Lower leg skin (tissue), 3 donors: ENCODE measurements at regions not wholly inside any gene's neighbourhood (a gene's known extent, or its start where the extent isn't known, plus 50 kb on each side); places are given as distances from the start of the nearest gene placed in this dataset.
"Not testable (repeated sequence)": the region's sequence is repeated elsewhere in the genome, so short reads cannot be mapped to it uniquely, and the experiment has no call there.

Experiments
- POLR2A ChIP-seq, 2 donors: fragments of 450-650 bp; IDR thresholded peaks; one replicate each; pipeline ENCODE4 v1.6.1; 2016 to 2017; ENCODE audit warnings: antibody characterized with exemption in 2 of 2, mild to moderate bottlenecking in 1 of 2, moderate library complexity in 1 of 2
- TF ChIP-seq, protein P1 (sequence below), 3 donors: fragments of 450-650 bp; IDR thresholded peaks; one replicate each; pipeline ENCODE4 v1.5.1; 2016; ENCODE audit warnings: antibody characterized with exemption in 3 of 3, mild to moderate bottlenecking in 3 of 3, moderate library complexity in 2 of 3

DNA sequence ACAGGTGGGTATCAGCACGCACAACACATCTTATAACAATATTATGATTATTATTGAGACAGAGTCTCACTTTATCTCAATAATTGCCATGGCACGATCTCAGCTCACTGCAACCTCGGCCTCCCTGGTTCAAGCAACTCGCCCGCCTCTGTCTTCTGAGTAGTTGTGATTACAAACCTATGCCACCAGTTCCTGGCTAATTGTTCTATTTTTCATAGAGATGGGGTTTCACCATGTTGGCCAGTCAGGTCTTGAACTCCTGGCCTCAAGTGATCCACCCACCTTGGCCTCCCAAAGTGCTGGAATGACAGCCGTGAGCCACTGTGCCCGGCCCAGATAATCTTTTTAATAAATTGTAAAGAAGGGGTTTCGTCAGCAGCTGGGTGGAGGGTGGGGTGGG lies 4257.0 kb upstream of the OR11H1 start:
- TF ChIP-seq, protein P1, sequence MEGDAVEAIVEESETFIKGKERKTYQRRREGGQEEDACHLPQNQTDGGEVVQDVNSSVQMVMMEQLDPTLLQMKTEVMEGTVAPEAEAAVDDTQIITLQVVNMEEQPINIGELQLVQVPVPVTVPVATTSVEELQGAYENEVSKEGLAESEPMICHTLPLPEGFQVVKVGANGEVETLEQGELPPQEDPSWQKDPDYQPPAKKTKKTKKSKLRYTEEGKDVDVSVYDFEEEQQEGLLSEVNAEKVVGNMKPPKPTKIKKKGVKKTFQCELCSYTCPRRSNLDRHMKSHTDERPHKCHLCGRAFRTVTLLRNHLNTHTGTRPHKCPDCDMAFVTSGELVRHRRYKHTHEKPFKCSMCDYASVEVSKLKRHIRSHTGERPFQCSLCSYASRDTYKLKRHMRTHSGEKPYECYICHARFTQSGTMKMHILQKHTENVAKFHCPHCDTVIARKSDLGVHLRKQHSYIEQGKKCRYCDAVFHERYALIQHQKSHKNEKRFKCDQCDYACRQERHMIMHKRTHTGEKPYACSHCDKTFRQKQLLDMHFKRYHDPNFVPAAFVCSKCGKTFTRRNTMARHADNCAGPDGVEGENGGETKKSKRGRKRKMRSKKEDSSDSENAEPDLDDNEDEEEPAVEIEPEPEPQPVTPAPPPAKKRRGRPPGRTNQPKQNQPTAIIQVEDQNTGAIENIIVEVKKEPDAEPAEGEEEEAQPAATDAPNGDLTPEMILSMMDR (IDR thresholded peaks at IDR 0.05) = not testable (repeated sequence)
- not testable (repeated sequence) for TF ChIP-seq POLR2A (IDR thresholded peaks at IDR 0.05)
